Kidney (tissue), 13 donors: ENCODE measurements at regions not wholly inside any gene's neighbourhood (a gene's known extent, or its start where the extent isn't known, plus 50 kb on each side); places are given as distances from the start of the nearest gene placed in this dataset.

Source experiments
- DNase-seq, 5 donors: peaks; one replicate each; pipeline ENCODE4 v3.0.0-alpha.2; 2013 to 2020
- FAIRE-seq: peaks from 2 replicates; lab custom pipeline; 2012; peaks lifted over from hg19 to GRCh38; lab: Jason Lieb, UNC
- H3K27ac ChIP-seq, 2 donors: one replicate each; pipeline ENCODE4 v1.7.0; 2013; ENCODE audit warnings: low read depth in 2 of 2, low read length in 2 of 2, inconsistent platforms in 1 of 2
- H3K27me3 ChIP-seq: one replicate; pipeline ENCODE4 v1.7.1; 2013; ENCODE audit warnings: low read length, inconsistent platforms; ENCODE audit not compliant: control insufficient read depth, insufficient read depth
- H3K36me3 ChIP-seq, 3 donors: one replicate each; pipeline versions ENCODE4 v1.7.0 to v1.7.1; 2013; ENCODE audit warnings: low read length in 3 of 3, control low read depth in 1 of 3, inconsistent platforms in 1 of 3; ENCODE audit not compliant: insufficient read depth in 3 of 3, control insufficient read depth in 2 of 3
- H3K4me1 ChIP-seq, 3 donors: one replicate each; pipeline versions ENCODE4 v1.7.0 to v1.7.1; 2013; ENCODE audit warnings: low read length in 3 of 3, inconsistent platforms in 1 of 3, low read depth in 1 of 3; ENCODE audit not compliant: control insufficient read depth in 2 of 3, insufficient read depth in 2 of 3
- H3K4me3 ChIP-seq, 3 donors: one replicate each; pipeline versions ENCODE4 v1.7.0 to v1.8.1; 2013; ENCODE audit warnings: low read length in 3 of 3, control low read depth in 1 of 3, inconsistent platforms in 1 of 3
- H3K9ac ChIP-seq, 3 donors: one replicate each; pipeline versions ENCODE4 v1.7.0 to v1.7.1; 2013; ENCODE audit warnings: low read length in 3 of 3, control low read depth in 1 of 3, inconsistent platforms in 1 of 3
- H3K9me3 ChIP-seq, 3 donors: one replicate each; pipeline versions ENCODE4 v1.7.0 to v1.7.1; 2013; ENCODE audit warnings: low read length in 3 of 3, control low read depth in 1 of 3, inconsistent platforms in 1 of 3; ENCODE audit not compliant: control insufficient read depth in 2 of 3, insufficient read depth in 1 of 3
- CTCF ChIP-seq: IDR thresholded peaks from 3 replicates; pipeline ENCODE4 v1.5.1; 2012; ENCODE audit warnings: mild to moderate bottlenecking, moderate library complexity, borderline replicate concordance; ENCODE audit not compliant: insufficient read depth; ENCODE audit errors: extremely low read depth
- intact Hi-C: fragments of 100-400 bp; cut with DNase I; formaldehyde crosslinking; loops from one replicate; pipeline ENCODE4 v1.11.1; 2022
- donor health status: control.
- donor health status: control.
- donor health status: control.
- donor health status: control.
- donor health status: control.
- donor health status: DM: yes; HTN: yes; CAD: no.
- donor health status: Normal renal cell carcinoma (clear cell type).

- peaks cover 0 to 15% (median 3%) of the 10 kb centered on the region in 3 donors for H3K9me3 ChIP-seq
- H3K27me3 ChIP-seq, result no peaks in the 10 kb centered on the region
- H3K4me1 ChIP-seq, result no peaks in the 10 kb centered on the region
- no peak overlapping the region for H3K27ac ChIP-seq
- no peak for TF ChIP-seq CTCF
- no peaks in the 10 kb centered on the region for H3K36me3 ChIP-seq
- no peak for DNase-seq
- H3K4me3 ChIP-seq, result no peak overlapping the region
- no peak overlapping the region for H3K9ac ChIP-seq
- intact Hi-C loops, result no loop called here
- FAIRE-seq, result no peak
Measured at GRCh38 chr15:88348579-88349230, 92.2 kb upstream of the NTRK3 start.

GRCh38 chr15:88345962-88346361, 89.4 kb upstream of the NTRK3 start:
- H3K27me3 ChIP-seq, result no peaks in the 10 kb centered on the region
- H3K9me3 ChIP-seq, result no peaks in the 10 kb centered on the region
- H3K36me3 ChIP-seq, result no peaks in the 10 kb centered on the region
- intact Hi-C loops, result no loop called here
- H3K4me1 ChIP-seq, result no peaks in the 10 kb centered on the region
- TF ChIP-seq CTCF, result no peak
- no peak overlapping the region for H3K27ac ChIP-seq
- no peak for DNase-seq
- H3K4me3 ChIP-seq, result no peak overlapping the region
- no peak overlapping the region for H3K9ac ChIP-seq
- FAIRE-seq, result no peak

GRCh38 chr15:88344786-88345185, 88.2 kb upstream of the NTRK3 start:
- no peak for FAIRE-seq
- Histone ChIP-seq H3K27ac (no peak overlapping the region), H3K27me3 (no peaks in the 10 kb centered on the region), H3K4me1 (no peaks in the 10 kb centered on the region), H3K36me3 (no peaks in the 10 kb centered on the region), H3K4me3 (no peak overlapping the region), H3K9me3 (no peaks in the 10 kb centered on the region), H3K9ac (no peak overlapping the region)
- no peak for TF ChIP-seq CTCF
- intact Hi-C loops, result no loop called here
- no peak for DNase-seq

- DNase-seq, result no peak
- FAIRE-seq, result no peak
- Histone ChIP-seq H3K4me1 (no peaks in the 10 kb centered on the region), H3K9ac (no peak overlapping the region), H3K27me3 (no peaks in the 10 kb centered on the region), H3K27ac (no peak overlapping the region), H3K36me3 (no peaks in the 10 kb centered on the region), H3K4me3 (no peak overlapping the region), H3K9me3 (no peaks in the 10 kb centered on the region)
- no peak for TF ChIP-seq CTCF
- intact Hi-C loops, result no loop called here
Measured at GRCh38 chr15:88342666-88343065, 86.1 kb upstream of the NTRK3 start.
